ENCODE measurements at regions not wholly inside any gene's neighbourhood (a gene's known extent, or its start where the extent isn't known, plus 50 kb on each side); places are given as distances from the start of the nearest gene placed in this dataset.

DNA sequence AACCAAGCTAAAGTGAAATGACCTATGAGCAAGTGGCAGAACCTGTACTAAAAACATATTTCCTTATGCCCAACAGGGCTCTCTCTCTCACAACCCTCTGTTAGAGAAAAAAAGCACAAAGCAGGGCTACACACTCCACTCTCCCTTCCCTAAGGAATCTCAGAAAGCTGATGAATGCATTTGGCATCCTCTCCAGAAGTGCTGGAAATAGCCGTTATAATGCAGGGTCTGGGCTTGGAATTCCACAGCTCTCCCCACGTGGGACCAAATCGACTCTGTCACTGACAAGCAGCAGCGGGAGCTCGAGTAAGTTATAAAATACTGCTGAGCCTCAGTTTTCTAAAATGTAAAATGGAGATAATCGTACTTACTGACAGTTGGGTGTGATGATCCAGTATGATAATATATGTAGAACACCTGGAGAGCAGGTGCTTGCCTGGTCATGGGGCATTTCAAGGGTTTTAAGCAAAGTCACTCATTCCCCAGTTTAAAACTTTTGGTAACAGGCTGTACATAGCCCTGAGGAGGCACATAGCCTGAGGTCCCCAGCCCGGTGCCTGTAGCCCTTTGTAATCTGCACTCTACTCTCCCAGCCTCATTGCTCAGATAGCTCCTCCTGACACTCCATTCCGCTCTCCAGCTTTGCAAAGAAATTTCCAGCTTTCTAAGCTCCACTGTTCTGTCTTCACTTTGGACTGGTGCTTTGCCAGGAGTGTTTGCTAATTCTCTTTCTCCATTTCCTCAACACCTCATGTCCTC is 175.6 kb upstream of the DAB1 start:
- Mint-ChIP-seq H3K4me3 (no peak overlapping the region), H3K36me3 (no peaks in the 10 kb centered on the region), H3K27me3 (ENCODE audit: low read depth in 3 of 3) (peaks cover 1 to 6% (median 3%) of the 10 kb centered on the region in 3 donors), H3K27ac (no peak overlapping the region), H3K4me1 (no peaks in the 10 kb centered on the region), H3K9me3 (peaks cover 0 to 12% (median 3%) of the 10 kb centered on the region in 7 donors)
- no peaks in the 10 kb centered on the region for H3K27me3 ChIP-seq (ENCODE audit: control insufficient read depth in 2 of 2, insufficient read depth in 2 of 2, low read length in 2 of 2)
- no peaks in the 10 kb centered on the region for H3K36me3 ChIP-seq (replicated peaks in 1 of 2; ENCODE audit: control insufficient read depth in 1 of 2, insufficient read depth in 2 of 2, low read length in 2 of 2)
- H4K20me1 ChIP-seq (ENCODE audit: insufficient read depth, low read length), result no peaks in the 10 kb centered on the region
- no peak overlapping the region for H3K27ac ChIP-seq (ENCODE audit: low read depth in 1 of 2, low read length in 2 of 2)
- intact Hi-C loops (cut with micrococcal nuclease), result no loop called here
- H3K4me2 ChIP-seq (replicated peaks; ENCODE audit: extremely low read depth, low read length, poor library complexity, severe bottlenecking), result no peak overlapping the region
- H3K4me1 ChIP-seq (ENCODE audit: control insufficient read depth in 1 of 2, insufficient read depth in 2 of 2, low read length in 2 of 2), result no peaks in the 10 kb centered on the region
- no peak for DNase-seq
- no peak overlapping the region for H2AFZ ChIP-seq (ENCODE audit: insufficient read depth, low read depth, low read length, poor library complexity, severe bottlenecking)
- no peak overlapping the region for H3K4me3 ChIP-seq (replicated peaks in 1 of 3; ENCODE audit: low read depth in 2 of 3, low read length in 3 of 3)
- H3K9me3 ChIP-seq (replicated peaks in 1 of 2; ENCODE audit: control insufficient read depth in 1 of 2, insufficient read depth in 1 of 2, low read length in 2 of 2), result no peaks in the 10 kb centered on the region
- WGBS (ENCODE audit: insufficient coverage), result 54% methylated on average over 3 of the region's 8 CpGs
- no peak for TF ChIP-seq CTCF (IDR thresholded peaks at IDR 0.05)
- no peaks in the 10 kb centered on the region for H3K79me2 ChIP-seq (ENCODE audit: insufficient read depth, low read length)
- no peak overlapping the region for H3K9ac ChIP-seq (ENCODE audit: insufficient read depth, low read length, poor library complexity, severe bottlenecking)

GRCh38 chr1:57597036-57597435 is 173.2 kb upstream of the DAB1 start:
- intact Hi-C loops (cut with micrococcal nuclease), result no loop called here
- TF ChIP-seq CTCF (IDR thresholded peaks at IDR 0.05), result no peak
- Mint-ChIP-seq H3K9me3 (peaks cover 0 to 15% (median 3%) of the 10 kb centered on the region in 7 donors), H3K27me3 (ENCODE audit: low read depth in 3 of 3) (peaks cover 1 to 6% (median 3%) of the 10 kb centered on the region in 3 donors), H3K4me1 (no peaks in the 10 kb centered on the region), H3K36me3 (no peaks in the 10 kb centered on the region), H3K4me3 (no peak overlapping the region), H3K27ac (no peak overlapping the region)
- Histone ChIP-seq H3K4me1 (ENCODE audit: control insufficient read depth in 1 of 2, insufficient read depth in 2 of 2, low read length in 2 of 2) (no peaks in the 10 kb centered on the region), H3K9ac (ENCODE audit: insufficient read depth, low read length, poor library complexity, severe bottlenecking) (no peak overlapping the region), H3K36me3 (replicated peaks in 1 of 2; ENCODE audit: control insufficient read depth in 1 of 2, insufficient read depth in 2 of 2, low read length in 2 of 2) (no peaks in the 10 kb centered on the region), H2AFZ (ENCODE audit: insufficient read depth, low read depth, low read length, poor library complexity, severe bottlenecking) (no peak overlapping the region), H3K4me2 (replicated peaks; ENCODE audit: extremely low read depth, low read length, poor library complexity, severe bottlenecking) (no peak overlapping the region), H3K27me3 (ENCODE audit: control insufficient read depth in 2 of 2, insufficient read depth in 2 of 2, low read length in 2 of 2) (no peaks in the 10 kb centered on the region), H3K27ac (ENCODE audit: low read depth in 1 of 2, low read length in 2 of 2) (no peak overlapping the region), H3K9me3 (replicated peaks in 1 of 2; ENCODE audit: control insufficient read depth in 1 of 2, insufficient read depth in 1 of 2, low read length in 2 of 2) (no peaks in the 10 kb centered on the region), H3K4me3 (replicated peaks in 1 of 3; ENCODE audit: low read depth in 2 of 3, low read length in 3 of 3) (no peak overlapping the region), H4K20me1 (ENCODE audit: insufficient read depth, low read length) (no peaks in the 10 kb centered on the region), H3K79me2 (ENCODE audit: insufficient read depth, low read length) (no peaks in the 10 kb centered on the region)
- WGBS (ENCODE audit: insufficient coverage), result 84% methylated on average over 3 of the region's 4 CpGs
- DNase-seq, result no peak
